CD4-positive, alpha-beta T cell (primary cell): ENCODE measurements at regions not wholly inside any gene's neighbourhood (a gene's known extent, or its start where the extent isn't known, plus 50 kb on each side); places are given as distances from the start of the nearest gene placed in this dataset.

ENCODE experiments used
- ATAC-seq: fragments of 200-7000 bp; cut with Tn5 transposase; one replicate; pipeline ENCODE4 v1.10.0; 2022; ENCODE audit warnings: mild to moderate bottlenecking; ENCODE audit not compliant: poor library complexity
- CTCF ChIA-PET: fragments of 350-600 bp; sonication (Branson Sonifier 250); formaldehyde crosslinking; loops from one replicate; lab custom pipeline; 2021; ENCODE audit warnings: antibody characterized with exemption, inconsistent platforms; lab: Charles Lee
- POLR2A ChIA-PET: fragments of 350-600 bp; sonication (Branson Sonifier 250); formaldehyde crosslinking; loops from one replicate; lab custom pipeline; 2021; ENCODE audit warnings: antibody characterized with exemption, inconsistent platforms; lab: Charles Lee
- DNase-seq, 14 experiments: peaks; one replicate each; pipeline ENCODE4 v3.0.0-alpha.2; 2013 to 2020; ENCODE audit warnings: mixed read lengths in 2 of 14
- H3K27ac ChIP-seq, 2 donors: one replicate each; pipeline versions ENCODE4 v1.5.1 to v1.7.0; 2013; ENCODE audit warnings: low read length in 2 of 2, low read depth in 1 of 2, mild to moderate bottlenecking in 1 of 2
- H3K27me3 ChIP-seq, 2 experiments: 1 replicate in 1 of 2; 2 replicates in 1 of 2; pipeline versions ENCODE4 v1.6.1 to v1.7.0; 2013; ENCODE audit warnings: low read length in 2 of 2, control low read depth in 1 of 2, mild to moderate bottlenecking in 1 of 2, moderate library complexity in 1 of 2; ENCODE audit not compliant: insufficient read depth in 2 of 2, control insufficient read depth in 1 of 2
- H3K36me3 ChIP-seq: one replicate; pipeline ENCODE4 v1.6.1; 2013; ENCODE audit warnings: low read length, control low read depth; ENCODE audit not compliant: insufficient read depth
- H3K4me1 ChIP-seq: one replicate; pipeline ENCODE4 v1.6.1; 2013; ENCODE audit warnings: low read length, control low read depth; ENCODE audit not compliant: insufficient read depth
- H3K4me3 ChIP-seq: one replicate; pipeline ENCODE4 v1.5.1; 2013; ENCODE audit warnings: mild to moderate bottlenecking, low read length, moderate library complexity
- H3K9me3 ChIP-seq, 2 experiments: 1 replicate in 1 of 2; 2 replicates in 1 of 2; pipeline versions ENCODE4 v1.6.1 to v1.7.0; 2013; ENCODE audit warnings: low read length in 2 of 2, mild to moderate bottlenecking in 2 of 2, control low read depth in 1 of 2, moderate library complexity in 1 of 2; ENCODE audit not compliant: control insufficient read depth in 1 of 2, insufficient read depth in 1 of 2
- H3K27ac Mint-ChIP-seq: one replicate; pipeline ENCODE4 v1.8.0; 2020; ENCODE audit warnings: mixed read lengths
- H3K27me3 Mint-ChIP-seq: one replicate; pipeline ENCODE4 v1.8.0; 2021; ENCODE audit warnings: mixed read lengths
- H3K36me3 Mint-ChIP-seq: one replicate; pipeline ENCODE4 v1.8.0; 2021; ENCODE audit warnings: low read depth, mixed read lengths
- H3K4me1 Mint-ChIP-seq: one replicate; pipeline ENCODE4 v1.8.0; 2021; ENCODE audit warnings: low read depth, mixed read lengths
- H3K4me3 Mint-ChIP-seq: one replicate; pipeline ENCODE4 v1.8.0; 2020; ENCODE audit warnings: mild to moderate bottlenecking, mixed read lengths
- H3K9me3 Mint-ChIP-seq: one replicate; pipeline ENCODE4 v1.8.0; 2020; ENCODE audit warnings: mixed read lengths
- CTCF ChIP-seq: fragments of 200-600 bp; IDR thresholded peaks from one replicate; pipeline ENCODE4 v1.8.0; 2022; ENCODE audit warnings: antibody characterized with exemption, mild to moderate bottlenecking
- intact Hi-C, 2 experiments: fragments of 100-400 bp; cut with DNase I in 1 of 2; cut with micrococcal nuclease in 1 of 2; formaldehyde crosslinking; loops; one replicate each; pipeline versions ENCODE4 v1.15.1 to v1.9.0; 2023 to 2025; cut with DNase I, micrococcal nuclease

DNA sequence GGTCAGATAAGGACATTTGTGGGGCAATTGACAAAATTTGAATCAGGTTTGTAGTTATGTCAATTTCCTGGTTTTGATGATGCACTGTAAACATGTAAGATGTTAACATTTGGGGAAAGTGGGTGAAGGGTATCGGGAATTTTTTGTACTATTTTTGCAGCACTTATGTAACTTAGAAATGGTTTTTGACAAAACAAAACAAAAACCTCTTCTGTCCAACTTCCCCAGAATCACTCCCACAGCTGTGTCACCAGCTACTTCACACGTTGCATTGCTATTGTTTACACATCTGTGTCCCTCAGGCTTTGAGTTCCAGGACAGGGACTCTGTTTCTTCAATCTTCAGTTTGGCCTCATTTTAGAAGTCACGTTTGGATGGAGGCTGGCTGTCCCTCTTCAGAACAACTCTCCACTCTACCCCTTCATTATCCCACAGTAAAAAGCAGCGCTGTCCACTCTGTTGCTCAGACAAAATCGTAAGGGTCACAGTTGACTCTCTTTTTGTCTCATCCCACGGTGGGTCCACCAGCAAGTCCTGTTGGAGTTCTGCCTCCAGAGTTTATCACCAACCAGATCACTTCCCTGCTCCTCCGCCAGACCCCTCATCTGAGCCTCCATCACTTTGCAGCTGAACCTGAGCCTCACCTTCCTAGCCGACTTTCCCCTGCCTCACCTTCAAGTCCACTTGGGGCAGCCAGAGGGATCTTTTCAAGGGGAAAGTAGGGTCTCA is 63.2 kb downstream of the NENF start:
- Histone ChIP-seq H3K9me3 (no peaks in the 10 kb centered on the region), H3K27ac (no peak overlapping the region), H3K36me3 (no peaks in the 10 kb centered on the region), H3K4me3 (no peak overlapping the region), H3K27me3 (no peaks in the 10 kb centered on the region), H3K4me1 (no peaks in the 10 kb centered on the region)
- H3K4me1 Mint-ChIP-seq = no peaks in the 10 kb centered on the region
- H3K9me3 Mint-ChIP-seq = no peaks in the 10 kb centered on the region
- H3K27ac Mint-ChIP-seq = no peak overlapping the region
- DNase-seq (no peak), ATAC-seq (no peak)
- intact Hi-C loops = no loop called here
- ChIA-PET POLR2A (no interaction called here), CTCF (no interaction called here)
- TF ChIP-seq CTCF = no peak
- no peaks in the 10 kb centered on the region for H3K27me3 Mint-ChIP-seq
- no peaks in the 10 kb centered on the region for H3K36me3 Mint-ChIP-seq
- H3K4me3 Mint-ChIP-seq = no peak overlapping the region

DNA sequence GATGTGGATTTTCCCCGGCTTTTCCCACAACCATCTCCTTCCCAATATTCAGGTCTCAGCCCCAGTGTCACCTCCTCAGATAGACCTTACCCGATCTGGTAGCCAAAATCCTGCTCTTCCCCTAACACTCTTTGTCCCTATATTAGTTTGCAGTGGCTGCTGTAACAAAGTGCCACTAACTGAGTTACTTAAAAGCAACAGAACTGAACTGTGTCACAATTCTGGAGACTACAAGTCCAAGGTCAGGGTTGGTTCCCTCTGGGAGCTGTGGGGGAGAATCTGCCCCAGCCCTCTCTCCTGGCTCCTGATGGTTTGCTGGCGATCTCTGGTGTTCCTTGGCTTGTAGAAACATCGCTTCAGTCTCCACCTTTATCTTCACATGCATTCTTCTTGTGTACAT is 64.0 kb downstream of the NENF start:
- Mint-ChIP-seq H3K9me3 (no peaks in the 10 kb centered on the region), H3K27me3 (no peaks in the 10 kb centered on the region), H3K4me3 (no peak overlapping the region), H3K4me1 (no peaks in the 10 kb centered on the region), H3K27ac (no peak overlapping the region), H3K36me3 (no peaks in the 10 kb centered on the region)
- DNase-seq (no peak), ATAC-seq (no peak)
- POLR2A ChIA-PET = no interaction called here
- intact Hi-C loops = no loop called here
- Histone ChIP-seq H3K4me3 (no peak overlapping the region), H3K27ac (no peak overlapping the region), H3K4me1 (no peaks in the 10 kb centered on the region), H3K27me3 (no peaks in the 10 kb centered on the region), H3K9me3 (no peaks in the 10 kb centered on the region), H3K36me3 (no peaks in the 10 kb centered on the region)
- TF ChIP-seq CTCF = no peak
- CTCF ChIA-PET = no interaction called here

- H3K4me1 ChIP-seq = no peaks in the 10 kb centered on the region
- no peak overlapping the region for H3K4me3 ChIP-seq
- no peak overlapping the region for H3K27ac ChIP-seq
- no peak for TF ChIP-seq CTCF
- H3K27ac Mint-ChIP-seq = no peak overlapping the region
- ATAC-seq = no peak
- no peaks in the 10 kb centered on the region for H3K36me3 ChIP-seq
- intact Hi-C loops = no loop called here
- H3K27me3 Mint-ChIP-seq = no peaks in the 10 kb centered on the region
- CTCF ChIA-PET = no interaction called here
- no peaks in the 10 kb centered on the region for H3K4me1 Mint-ChIP-seq
- no peak for DNase-seq
- no peaks in the 10 kb centered on the region for H3K9me3 Mint-ChIP-seq
- H3K9me3 ChIP-seq = no peaks in the 10 kb centered on the region
- H3K36me3 Mint-ChIP-seq = no peaks in the 10 kb centered on the region
- H3K4me3 Mint-ChIP-seq = no peak overlapping the region
- POLR2A ChIA-PET = no interaction called here
- H3K27me3 ChIP-seq = no peaks in the 10 kb centered on the region
Measured at GRCh38 chr1:212497553-212497952, 64.8 kb downstream of the NENF start.
